ENCODE measurements at regions not wholly inside any gene's neighbourhood (a gene's known extent, or its start where the extent isn't known, plus 50 kb on each side); places are given as distances from the start of the nearest gene placed in this dataset.

- Mint-ChIP-seq H3K4me1 (no peaks in the 10 kb centered on the region), H3K4me3 (no peak overlapping the region), H3K27me3 (no peaks in the 10 kb centered on the region), H3K27ac (no peak overlapping the region), H3K9me3 (no peaks in the 10 kb centered on the region), H3K36me3 (ENCODE audit: low read depth) (no peaks in the 10 kb centered on the region)
- no peak for DNase-seq
- intact Hi-C loops (cut with micrococcal nuclease), result no loop called here
Observed at GRCh38 chr4:36511785-36512184, 230.4 kb downstream of the DTHD1 start.

GRCh38 chr4:36516522-36517095, 235.2 kb downstream of the DTHD1 start:
- no peaks in the 10 kb centered on the region for H3K27me3 Mint-ChIP-seq
- no peaks in the 10 kb centered on the region for H3K36me3 Mint-ChIP-seq (ENCODE audit: low read depth)
- DNase-seq, result no peak
- peaks cover 4% of the 10 kb centered on the region for H3K9me3 Mint-ChIP-seq
- intact Hi-C loops (cut with micrococcal nuclease), result no loop called here
- no peaks in the 10 kb centered on the region for H3K4me1 Mint-ChIP-seq
- no peak overlapping the region for H3K4me3 Mint-ChIP-seq
- H3K27ac Mint-ChIP-seq, result no peak overlapping the region

GRCh38 chr4:36523182-36523581, 241.8 kb downstream of the DTHD1 start:
- intact Hi-C loops (cut with micrococcal nuclease), result no loop called here
- H3K9me3 Mint-ChIP-seq, result peaks cover 10% of the 10 kb centered on the region
- DNase-seq, result no peak
- H3K4me3 Mint-ChIP-seq, result no peak overlapping the region
- no peaks in the 10 kb centered on the region for H3K36me3 Mint-ChIP-seq (ENCODE audit: low read depth)
- H3K27ac Mint-ChIP-seq, result no peak overlapping the region
- H3K27me3 Mint-ChIP-seq, result no peaks in the 10 kb centered on the region
- no peaks in the 10 kb centered on the region for H3K4me1 Mint-ChIP-seq

- DNase-seq, result no peak
- H3K4me3 Mint-ChIP-seq, result no peak overlapping the region
- no peaks in the 10 kb centered on the region for H3K36me3 Mint-ChIP-seq (ENCODE audit: low read depth)
- no peak overlapping the region for H3K27ac Mint-ChIP-seq
- H3K9me3 Mint-ChIP-seq, result peaks cover 3% of the 10 kb centered on the region
- H3K4me1 Mint-ChIP-seq, result no peaks in the 10 kb centered on the region
- intact Hi-C loops (cut with micrococcal nuclease), result no loop called here
- H3K27me3 Mint-ChIP-seq, result no peaks in the 10 kb centered on the region
Observed at GRCh38 chr4:36532670-36533379, 251.4 kb downstream of the DTHD1 start.

GRCh38 chr4:36533944-36534343, 252.5 kb downstream of the DTHD1 start:
- Mint-ChIP-seq H3K27ac (no peak overlapping the region), H3K27me3 (no peaks in the 10 kb centered on the region), H3K4me3 (no peak overlapping the region), H3K36me3 (ENCODE audit: low read depth) (no peaks in the 10 kb centered on the region), H3K9me3 (no peaks in the 10 kb centered on the region), H3K4me1 (no peaks in the 10 kb centered on the region)
- intact Hi-C loops (cut with micrococcal nuclease), result no loop called here
- DNase-seq, result no peak

GRCh38 chr4:36547383-36547782, 266.0 kb downstream of the DTHD1 start:
- DNase-seq, result no peak
- no peaks in the 10 kb centered on the region for H3K9me3 Mint-ChIP-seq
- no peaks in the 10 kb centered on the region for H3K36me3 Mint-ChIP-seq (ENCODE audit: low read depth)
- H3K4me1 Mint-ChIP-seq, result peaks cover 7% of the 10 kb centered on the region
- intact Hi-C loops (cut with micrococcal nuclease), result no loop called here
- H3K27me3 Mint-ChIP-seq, result no peaks in the 10 kb centered on the region
- no peak overlapping the region for H3K4me3 Mint-ChIP-seq
- no peak overlapping the region for H3K27ac Mint-ChIP-seq

- Mint-ChIP-seq H3K4me3 (no peak overlapping the region), H3K27ac (no peak overlapping the region), H3K36me3 (ENCODE audit: low read depth) (no peaks in the 10 kb centered on the region), H3K4me1 (peaks cover 7% of the 10 kb centered on the region), H3K27me3 (no peaks in the 10 kb centered on the region), H3K9me3 (no peaks in the 10 kb centered on the region)
- intact Hi-C loops (cut with micrococcal nuclease), result no loop called here
- no peak for DNase-seq
Observed at GRCh38 chr4:36549252-36549651, 267.8 kb downstream of the DTHD1 start.

- no peaks in the 10 kb centered on the region for H3K27me3 Mint-ChIP-seq
- H3K9me3 Mint-ChIP-seq, result no peaks in the 10 kb centered on the region
- peaks cover 7% of the 10 kb centered on the region for H3K4me1 Mint-ChIP-seq
- intact Hi-C loops (cut with micrococcal nuclease), result no loop called here
- no peak overlapping the region for H3K27ac Mint-ChIP-seq
- no peak overlapping the region for H3K4me3 Mint-ChIP-seq
- no peak for DNase-seq
- no peaks in the 10 kb centered on the region for H3K36me3 Mint-ChIP-seq (ENCODE audit: low read depth)
Observed at GRCh38 chr4:36549992-36550391, 268.6 kb downstream of the DTHD1 start.

- intact Hi-C loops (cut with micrococcal nuclease), result no loop called here
- H3K27ac Mint-ChIP-seq, result peak overlapping the region; percentile 56
- DNase-seq, result no peak
- no peaks in the 10 kb centered on the region for H3K36me3 Mint-ChIP-seq (ENCODE audit: low read depth)
- peaks cover 7% of the 10 kb centered on the region for H3K4me1 Mint-ChIP-seq
- H3K27me3 Mint-ChIP-seq, result no peaks in the 10 kb centered on the region
- no peak overlapping the region for H3K4me3 Mint-ChIP-seq
- H3K9me3 Mint-ChIP-seq, result no peaks in the 10 kb centered on the region
Observed at GRCh38 chr4:36551697-36552214, 270.3 kb downstream of the DTHD1 start.

- intact Hi-C loops (cut with micrococcal nuclease), result no loop called here
- no peak overlapping the region for H3K27ac Mint-ChIP-seq
- H3K9me3 Mint-ChIP-seq, result no peaks in the 10 kb centered on the region
- DNase-seq, result no peak
- peaks cover 7% of the 10 kb centered on the region for H3K4me1 Mint-ChIP-seq
- H3K36me3 Mint-ChIP-seq (ENCODE audit: low read depth), result no peaks in the 10 kb centered on the region
- H3K27me3 Mint-ChIP-seq, result peaks cover 2% of the 10 kb centered on the region
- no peak overlapping the region for H3K4me3 Mint-ChIP-seq
Observed at GRCh38 chr4:36553029-36553428, 271.6 kb downstream of the DTHD1 start.

- Mint-ChIP-seq H3K36me3 (ENCODE audit: low read depth) (no peaks in the 10 kb centered on the region), H3K9me3 (no peaks in the 10 kb centered on the region), H3K4me1 (peaks cover 7% of the 10 kb centered on the region), H3K4me3 (no peak overlapping the region), H3K27me3 (peaks cover 2% of the 10 kb centered on the region), H3K27ac (no peak overlapping the region)
- intact Hi-C loops (cut with micrococcal nuclease), result no loop called here
- no peak for DNase-seq
Observed at GRCh38 chr4:36553453-36553852, 272.0 kb downstream of the DTHD1 start.

GRCh38 chr4:36556984-36557383, 275.6 kb downstream of the DTHD1 start:
- H3K4me3 Mint-ChIP-seq, result no peak overlapping the region
- DNase-seq, result no peak
- H3K27me3 Mint-ChIP-seq, result peaks cover 2% of the 10 kb centered on the region
- intact Hi-C loops (cut with micrococcal nuclease), result no loop called here
- peaks cover 3% of the 10 kb centered on the region for H3K4me1 Mint-ChIP-seq
- no peak overlapping the region for H3K27ac Mint-ChIP-seq
- H3K9me3 Mint-ChIP-seq, result no peaks in the 10 kb centered on the region
- no peaks in the 10 kb centered on the region for H3K36me3 Mint-ChIP-seq (ENCODE audit: low read depth)

GRCh38 chr4:36568575-36568974, 287.2 kb downstream of the DTHD1 start:
- Mint-ChIP-seq H3K27me3 (no peaks in the 10 kb centered on the region), H3K9me3 (no peaks in the 10 kb centered on the region), H3K4me1 (no peaks in the 10 kb centered on the region), H3K27ac (no peak overlapping the region), H3K4me3 (no peak overlapping the region), H3K36me3 (ENCODE audit: low read depth) (no peaks in the 10 kb centered on the region)
- intact Hi-C loops (cut with micrococcal nuclease), result no loop called here
- no peak for DNase-seq

GRCh38 chr4:36573441-36573840, 292.0 kb downstream of the DTHD1 start:
- H3K36me3 Mint-ChIP-seq (ENCODE audit: low read depth), result no peaks in the 10 kb centered on the region
- no peaks in the 10 kb centered on the region for H3K4me1 Mint-ChIP-seq
- H3K4me3 Mint-ChIP-seq, result no peak overlapping the region
- H3K27me3 Mint-ChIP-seq, result no peaks in the 10 kb centered on the region
- H3K27ac Mint-ChIP-seq, result no peak overlapping the region
- no peaks in the 10 kb centered on the region for H3K9me3 Mint-ChIP-seq
- DNase-seq, result no peak
- intact Hi-C loops (cut with micrococcal nuclease), result no loop called here

- no peaks in the 10 kb centered on the region for H3K27me3 Mint-ChIP-seq
- H3K27ac Mint-ChIP-seq, result no peak overlapping the region
- intact Hi-C loops (cut with micrococcal nuclease), result no loop called here
- no peak for DNase-seq
- H3K4me3 Mint-ChIP-seq, result no peak overlapping the region
- H3K4me1 Mint-ChIP-seq, result no peaks in the 10 kb centered on the region
- H3K9me3 Mint-ChIP-seq, result no peaks in the 10 kb centered on the region
- no peaks in the 10 kb centered on the region for H3K36me3 Mint-ChIP-seq (ENCODE audit: low read depth)
Observed at GRCh38 chr4:36574816-36575215, 293.4 kb downstream of the DTHD1 start.
